ENCODE measurements at regions not wholly inside any gene's neighbourhood (a gene's known extent, or its start where the extent isn't known, plus 50 kb on each side); places are given as distances from the start of the nearest gene placed in this dataset.

GRCh38 chr13:47831265-47831664, 169.8 kb downstream of the SUCLA2 start:
- no peak for DNase-seq (ENCODE audit: low read depth, low spot score)
- no peaks in the 10 kb centered on the region for H3K4me1 ChIP-seq (ENCODE audit: control insufficient read depth, extremely low read depth, insufficient read depth, low read length)
- H3K9me3 ChIP-seq (replicated peaks; ENCODE audit: control insufficient read depth, insufficient read depth, low read length): no peaks in the 10 kb centered on the region
- no peak for TF ChIP-seq POLR2AphosphoS5 (IDR thresholded peaks at IDR 0.05; ENCODE audit: insufficient read depth, low read depth, low read length)
- TF ChIP-seq MAX (IDR thresholded peaks at IDR 0.05; ENCODE audit: insufficient read depth, insufficient read length): no peak
- TF ChIP-seq MYC (IDR thresholded peaks at IDR 0.05; ENCODE audit: low read depth, low read length): no peak
- TF ChIP-seq CTCF (IDR thresholded peaks at IDR 0.05; ENCODE audit: extremely low read depth in 1 of 2, insufficient read depth in 1 of 2, low read depth in 1 of 2, low read length in 2 of 2): no peak
- TF ChIP-seq GATA2 (IDR thresholded peaks at IDR 0.05; ENCODE audit: insufficient read depth, insufficient read length, low read depth, low read length): no peak
- TF ChIP-seq POLR2A (IDR thresholded peaks at IDR 0.05; ENCODE audit: low read depth, low read length): no peak
- no peak for TF ChIP-seq FOS (IDR thresholded peaks at IDR 0.05; ENCODE audit: borderline replicate concordance, insufficient read depth, low read length)
- no peak for TF ChIP-seq JUN (IDR thresholded peaks at IDR 0.05; ENCODE audit: borderline replicate concordance, insufficient read depth, insufficient read length, low read depth)
- no peak for TF ChIP-seq EZH2 (IDR thresholded peaks at IDR 0.05; ENCODE audit: borderline replicate concordance, low read depth, low read length, severe bottlenecking)
- dilution Hi-C loops (cut with MboI; ENCODE audit: extremely low pct_ligation_motif_present, low sequenced_read_pairs) (no loop called here), intact Hi-C loops (cut with micrococcal nuclease) (no loop called here)
- no peak overlapping the region for H3K4me3 ChIP-seq (replicated peaks in 1 of 3; ENCODE audit: insufficient read depth in 1 of 3, low read depth in 1 of 3, low read length in 3 of 3)
- FAIRE-seq: no peak
- no peak overlapping the region for H3K27ac ChIP-seq (ENCODE audit: insufficient read depth, low read depth, low read length)
- no peak overlapping the region for H3K9ac ChIP-seq (replicated peaks; ENCODE audit: extremely low read depth, insufficient read depth, low read length)
- no peaks in the 10 kb centered on the region for H3K9me1 ChIP-seq (replicated peaks; ENCODE audit: control insufficient read depth, extremely low read depth, insufficient read depth, low read length)
- BruUV-seq (replicated peaks): no TSS peak
- H2AFZ ChIP-seq (ENCODE audit: low read depth, low read length): no peak overlapping the region
- H4K20me1 ChIP-seq (replicated peaks; ENCODE audit: control insufficient read depth, extremely low read depth, insufficient read depth, low read length): no peaks in the 10 kb centered on the region
- no peaks in the 10 kb centered on the region for H3K27me3 ChIP-seq (ENCODE audit: control insufficient read depth in 2 of 2, insufficient read depth in 2 of 2, low read length in 2 of 2)
- H3K4me2 ChIP-seq (ENCODE audit: insufficient read depth, low read length): no peak overlapping the region
- ChIA-PET POLR2A (no interaction called here), CTCF (no interaction called here)
- no peaks in the 10 kb centered on the region for H3K79me2 ChIP-seq (ENCODE audit: control insufficient read depth, insufficient read depth, low read length)
- no peaks in the 10 kb centered on the region for H3K36me3 ChIP-seq (ENCODE audit: control insufficient read depth in 2 of 2, extremely low read depth in 1 of 2, insufficient read depth in 2 of 2, low read length in 2 of 2)
